Naive thymus-derived CD8-positive, alpha-beta T cell (primary cell): ENCODE measurements at regions not wholly inside any gene's neighbourhood (a gene's known extent, or its start where the extent isn't known, plus 50 kb on each side); places are given as distances from the start of the nearest gene placed in this dataset.
"Not testable (repeated sequence)": the region's sequence is repeated elsewhere in the genome, so short reads cannot be mapped to it uniquely, and the experiment has no call there.

Experiments used
- ATAC-seq, 2 donors: fragments of 150-1000 bp; cut with Tn5 transposase in 1 of 2; sonication (Bioruptor Pico), chemical (Tn5 transposase) in 1 of 2; 1 replicate in 1 of 2; 2 replicates in 1 of 2; pipeline ENCODE4 v1.10.0; 2021; ENCODE audit warnings: mild to moderate bottlenecking in 2 of 2, moderate library complexity in 2 of 2
- POLR2A ChIA-PET: fragments of 350-600 bp; sonication (Branson Sonifier 250); formaldehyde crosslinking; loops from one replicate; lab custom pipeline; 2021; ENCODE audit warnings: antibody characterized with exemption; lab: Charles Lee
- DNase-seq, 10 donors: peaks; one replicate each; pipeline versions ENCODE4 v3.0.0 to v3.0.0-alpha.2; 2020 to 2022
- H3K27ac Mint-ChIP-seq, 10 donors: one replicate each; pipeline ENCODE4 v1.8.0; 2020 to 2022; ENCODE audit warnings: mild to moderate bottlenecking in 10 of 10, mixed read lengths in 10 of 10, moderate library complexity in 4 of 10, inconsistent platforms in 1 of 10
- H3K27me3 Mint-ChIP-seq, 5 donors: one replicate each; pipeline ENCODE4 v1.8.0; 2021 to 2022; ENCODE audit warnings: mixed read lengths in 5 of 5
- H3K36me3 Mint-ChIP-seq, 3 donors: one replicate each; pipeline ENCODE4 v1.8.0; 2020 to 2022; ENCODE audit warnings: mixed read lengths in 3 of 3, mild to moderate bottlenecking in 2 of 3, inconsistent platforms in 1 of 3
- H3K4me1 Mint-ChIP-seq, 4 donors: one replicate each; pipeline ENCODE4 v1.8.0; 2021 to 2022; ENCODE audit warnings: mixed read lengths in 4 of 4
- H3K4me3 Mint-ChIP-seq, 10 donors: one replicate each; pipeline ENCODE4 v1.8.0; 2020 to 2022; ENCODE audit warnings: mild to moderate bottlenecking in 10 of 10, mixed read lengths in 10 of 10, moderate library complexity in 6 of 10, inconsistent platforms in 1 of 10
- H3K9me3 Mint-ChIP-seq, 9 donors: one replicate each; pipeline ENCODE4 v1.8.0; 2020 to 2022; ENCODE audit warnings: mixed read lengths in 9 of 9, mild to moderate bottlenecking in 3 of 9, inconsistent platforms in 1 of 9, moderate library complexity in 1 of 9

DNA sequence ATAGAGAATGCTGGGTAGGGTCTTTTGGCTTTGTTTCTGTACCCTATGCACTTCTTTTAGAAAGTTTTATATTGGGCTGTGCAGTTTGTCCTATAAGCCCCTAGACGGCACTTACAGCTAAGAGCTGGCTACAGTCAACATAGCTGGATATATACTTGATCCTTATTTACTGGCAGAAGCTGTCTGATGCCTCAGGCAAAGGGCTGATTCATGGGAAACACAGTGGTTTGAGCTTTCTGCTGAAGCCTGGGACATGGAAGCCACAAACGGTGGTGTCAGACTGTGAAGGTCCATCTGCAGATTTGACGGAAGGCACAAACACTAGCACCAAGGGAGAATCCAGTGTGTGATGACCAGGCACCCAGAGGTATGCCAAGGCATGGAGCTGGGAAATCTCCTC lies 608.4 kb downstream of the ANKRD50 start:
- H3K4me3 Mint-ChIP-seq, result no peak overlapping the region
- H3K36me3 Mint-ChIP-seq, result no peaks in the 10 kb centered on the region
- DNase-seq, result no peak
- H3K27me3 Mint-ChIP-seq, result peaks cover 0 to 1% (median 0%) of the 10 kb centered on the region in 5 donors
- POLR2A ChIA-PET, result no interaction called here
- H3K27ac Mint-ChIP-seq, result no peak overlapping the region
- H3K4me1 Mint-ChIP-seq, result no peaks in the 10 kb centered on the region
- H3K9me3 Mint-ChIP-seq, result peaks cover 0 to 15% (median 0%) of the 10 kb centered on the region in 9 donors
- no peak for ATAC-seq

- DNase-seq (no peak), ATAC-seq (no peak)
- H3K27me3 Mint-ChIP-seq, result peaks cover 0 to 1% (median 0%) of the 10 kb centered on the region in 5 donors
- POLR2A ChIA-PET, result no interaction called here
- peaks cover 0 to 15% (median 0%) of the 10 kb centered on the region in 9 donors for H3K9me3 Mint-ChIP-seq
- H3K27ac Mint-ChIP-seq, result no peak overlapping the region
- no peak overlapping the region for H3K4me3 Mint-ChIP-seq
- no peaks in the 10 kb centered on the region for H3K36me3 Mint-ChIP-seq
- no peaks in the 10 kb centered on the region for H3K4me1 Mint-ChIP-seq
These were observed 607.9 kb downstream of the ANKRD50 start for GRCh38 chr4:124104628-124105027.

GRCh38 chr4:124105212-124105611 lies 607.3 kb downstream of the ANKRD50 start:
- Mint-ChIP-seq H3K9me3 (peaks cover 0 to 15% (median 0%) of the 10 kb centered on the region in 9 donors), H3K36me3 (no peaks in the 10 kb centered on the region), H3K4me1 (no peaks in the 10 kb centered on the region), H3K27ac (no peak overlapping the region), H3K27me3 (peaks cover 0 to 1% (median 0%) of the 10 kb centered on the region in 5 donors), H3K4me3 (no peak overlapping the region)
- POLR2A ChIA-PET, result no interaction called here
- DNase-seq (no peak), ATAC-seq (no peak)

DNA sequence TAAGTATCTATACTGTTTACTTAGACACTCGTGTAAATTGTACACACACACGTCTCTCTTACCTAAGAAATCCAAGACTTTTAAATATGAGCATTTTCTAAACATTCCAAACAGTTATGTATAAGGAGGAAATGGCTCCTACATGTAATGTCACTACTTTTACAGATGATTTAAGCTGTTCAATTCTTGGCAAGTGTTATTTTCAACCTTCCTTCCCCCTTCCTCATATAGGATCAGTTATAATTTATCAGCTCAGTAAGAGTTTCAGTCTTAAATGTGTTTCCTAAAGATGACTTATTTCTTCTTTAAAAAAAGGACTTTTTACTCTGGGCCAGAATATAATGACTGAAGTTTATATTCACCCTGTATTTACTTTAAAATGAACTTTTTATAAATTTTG lies 601.1 kb downstream of the ANKRD50 start:
- no peak for ATAC-seq
- Mint-ChIP-seq H3K4me3 (no peak overlapping the region), H3K27me3 (no peaks in the 10 kb centered on the region), H3K36me3 (no peaks in the 10 kb centered on the region), H3K9me3 (no peaks in the 10 kb centered on the region), H3K27ac (no peak overlapping the region), H3K4me1 (no peaks in the 10 kb centered on the region)
- no peak for DNase-seq
- POLR2A ChIA-PET, result no interaction called here

DNA sequence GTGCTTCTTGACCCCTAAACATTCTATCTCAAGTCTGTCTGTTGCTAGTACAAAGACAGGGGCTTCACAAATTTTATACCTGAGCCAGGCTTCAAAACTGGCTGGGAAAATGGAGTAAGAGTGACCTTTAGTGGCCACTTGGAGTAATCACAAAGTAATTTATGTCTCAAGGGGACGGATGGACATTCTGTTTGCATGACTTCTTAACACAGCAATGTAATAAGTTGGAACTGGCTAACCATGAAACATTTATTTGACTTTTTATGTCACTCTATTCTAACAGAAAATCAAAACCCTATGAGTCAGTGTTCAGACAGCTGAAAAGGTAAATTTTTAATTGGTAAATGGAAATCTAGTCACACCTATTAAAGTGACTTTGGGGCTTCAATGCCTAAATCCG lies 600.6 kb downstream of the ANKRD50 start:
- Mint-ChIP-seq H3K36me3 (no peaks in the 10 kb centered on the region), H3K4me3 (no peak overlapping the region), H3K4me1 (no peaks in the 10 kb centered on the region), H3K27ac (no peak overlapping the region), H3K27me3 (no peaks in the 10 kb centered on the region), H3K9me3 (no peaks in the 10 kb centered on the region)
- POLR2A ChIA-PET, result no interaction called here
- ATAC-seq (no peak), DNase-seq (no peak)

- H3K4me3 Mint-ChIP-seq, result no peak overlapping the region
- H3K9me3 Mint-ChIP-seq, result no peaks in the 10 kb centered on the region
- no peaks in the 10 kb centered on the region for H3K36me3 Mint-ChIP-seq
- H3K4me1 Mint-ChIP-seq, result no peaks in the 10 kb centered on the region
- DNase-seq (no peak), ATAC-seq (no peak)
- no peaks in the 10 kb centered on the region for H3K27me3 Mint-ChIP-seq
- H3K27ac Mint-ChIP-seq, result no peak overlapping the region
- POLR2A ChIA-PET, result no interaction called here
These were observed 594.5 kb downstream of the ANKRD50 start for GRCh38 chr4:124118061-124118460.

DNA sequence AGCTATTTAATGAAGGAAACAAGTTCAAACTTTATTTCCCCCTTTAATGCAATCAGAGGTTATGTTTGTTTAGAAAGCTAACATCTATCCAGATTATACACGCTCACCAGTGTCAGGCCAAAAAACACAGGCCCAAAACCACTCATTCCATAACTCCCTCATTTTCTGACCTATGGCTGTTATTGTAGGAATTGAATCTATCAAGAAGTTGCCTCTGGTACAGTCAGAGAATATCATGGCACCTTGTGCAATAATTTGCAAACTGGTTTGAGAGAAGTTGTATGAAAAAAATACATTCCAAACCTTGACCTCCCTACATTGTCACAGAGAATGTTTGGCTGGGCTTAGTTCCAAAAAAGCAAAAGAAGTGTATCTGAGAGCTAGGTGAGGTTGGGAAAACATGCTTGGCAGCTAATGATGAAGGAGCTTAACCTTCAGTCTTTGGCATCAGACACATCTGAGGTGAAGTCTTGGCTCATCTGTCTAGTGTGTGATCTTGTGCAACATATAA lies 591.0 kb downstream of the ANKRD50 start:
- POLR2A ChIA-PET, result no interaction called here
- H3K4me3 Mint-ChIP-seq, result no peak overlapping the region
- no peaks in the 10 kb centered on the region for H3K36me3 Mint-ChIP-seq
- H3K27me3 Mint-ChIP-seq, result no peaks in the 10 kb centered on the region
- ATAC-seq (no peak), DNase-seq (no peak)
- no peaks in the 10 kb centered on the region for H3K4me1 Mint-ChIP-seq
- no peak overlapping the region for H3K27ac Mint-ChIP-seq
- H3K9me3 Mint-ChIP-seq, result no peaks in the 10 kb centered on the region

- Mint-ChIP-seq H3K36me3 (no peaks in the 10 kb centered on the region), H3K9me3 (peaks cover 0 to 3% (median 0%) of the 10 kb centered on the region in 9 donors), H3K27ac (no peak overlapping the region), H3K4me1 (no peaks in the 10 kb centered on the region), H3K27me3 (no peaks in the 10 kb centered on the region), H3K4me3 (no peak overlapping the region)
- ATAC-seq (no peak), DNase-seq (no peak)
- POLR2A ChIA-PET, result no interaction called here
These were observed 589.4 kb downstream of the ANKRD50 start for GRCh38 chr4:124123181-124123580.

DNA sequence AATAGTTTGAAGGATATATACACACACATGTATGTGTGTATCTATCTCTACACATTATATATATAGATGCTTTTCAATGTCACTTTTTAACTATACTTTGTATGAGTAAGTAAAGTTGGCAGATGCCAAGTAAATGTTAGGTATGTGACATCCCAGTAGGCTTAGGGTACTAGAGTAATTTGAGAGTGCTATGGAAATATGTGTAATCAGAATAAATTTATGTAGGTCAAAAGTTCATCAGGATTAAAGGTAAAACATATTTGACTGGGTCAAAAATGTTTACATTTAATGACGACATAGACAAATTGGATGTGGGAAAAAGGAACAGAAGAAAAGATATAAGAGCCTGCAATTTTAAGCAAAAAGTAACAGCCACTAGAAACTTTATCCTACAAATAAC lies 588.8 kb downstream of the ANKRD50 start:
- no peak for ATAC-seq
- POLR2A ChIA-PET, result no interaction called here
- peaks cover 0 to 4% (median 0%) of the 10 kb centered on the region in 5 donors for H3K27me3 Mint-ChIP-seq
- H3K27ac Mint-ChIP-seq, result no peak overlapping the region
- H3K9me3 Mint-ChIP-seq, result peaks cover 0 to 6% (median 1%) of the 10 kb centered on the region in 9 donors
- H3K36me3 Mint-ChIP-seq, result no peaks in the 10 kb centered on the region
- no peak overlapping the region for H3K4me3 Mint-ChIP-seq
- no peaks in the 10 kb centered on the region for H3K4me1 Mint-ChIP-seq
- no peak for DNase-seq

GRCh38 chr4:124131324-124131723 lies 581.2 kb downstream of the ANKRD50 start:
- peaks cover 0 to 29% (median 20%) of the 10 kb centered on the region in 9 donors for H3K9me3 Mint-ChIP-seq
- H3K4me3 Mint-ChIP-seq, DNase-seq, H3K4me1 Mint-ChIP-seq, ATAC-seq, H3K27ac Mint-ChIP-seq, POLR2A ChIA-PET: not testable (repeated sequence)
- peaks cover 0 to 12% (median 0%) of the 10 kb centered on the region in 3 donors for H3K36me3 Mint-ChIP-seq
- H3K27me3 Mint-ChIP-seq, result peaks cover 0 to 13% (median 2%) of the 10 kb centered on the region in 5 donors

- no peak for DNase-seq
- Mint-ChIP-seq H3K4me3 (no peak overlapping the region), H3K27me3 (peaks cover 0 to 13% (median 2%) of the 10 kb centered on the region in 5 donors), H3K4me1 (no peaks in the 10 kb centered on the region), H3K36me3 (peaks cover 0 to 12% (median 0%) of the 10 kb centered on the region in 3 donors), H3K9me3 (peaks cover 0 to 29% (median 20%) of the 10 kb centered on the region in 9 donors), H3K27ac (no peak overlapping the region)
- ATAC-seq, result no peak
- POLR2A ChIA-PET, result no interaction called here
These were observed 580.4 kb downstream of the ANKRD50 start for GRCh38 chr4:124132161-124132560.

- Mint-ChIP-seq H3K36me3 (peaks cover 0 to 12% (median 0%) of the 10 kb centered on the region in 3 donors), H3K4me1 (no peaks in the 10 kb centered on the region), H3K27ac (no peak overlapping the region), H3K9me3 (peaks cover 0 to 26% (median 19%) of the 10 kb centered on the region in 9 donors), H3K27me3 (peaks cover 0 to 9% (median 2%) of the 10 kb centered on the region in 5 donors), H3K4me3 (no peak overlapping the region)
- no peak for DNase-seq
- POLR2A ChIA-PET, result no interaction called here
- no peak for ATAC-seq
These were observed 578.8 kb downstream of the ANKRD50 start for GRCh38 chr4:124133753-124134152.

DNA sequence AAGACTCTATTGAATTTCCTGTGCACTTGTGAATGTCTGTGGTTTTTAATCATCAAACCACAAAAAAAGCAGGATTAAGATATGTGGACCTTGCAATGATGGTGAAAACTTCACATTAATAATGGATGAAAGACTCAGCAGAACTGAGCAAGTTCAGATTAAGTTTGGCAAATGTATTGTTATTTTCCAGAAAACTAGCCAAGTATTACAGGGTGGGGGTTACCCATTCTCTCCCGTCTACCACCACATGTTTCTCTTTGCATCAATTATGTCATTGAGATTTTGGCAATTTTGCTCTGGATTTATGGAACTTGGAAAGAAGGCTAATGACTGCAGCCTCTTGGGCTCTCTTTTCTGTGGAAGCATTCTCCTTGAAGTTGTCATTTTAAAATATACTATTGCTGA lies 577.1 kb downstream of the ANKRD50 start:
- Mint-ChIP-seq H3K27me3 (peaks cover 0 to 10% (median 2%) of the 10 kb centered on the region in 5 donors), H3K4me3 (no peak overlapping the region), H3K27ac (no peak overlapping the region), H3K4me1 (no peaks in the 10 kb centered on the region), H3K36me3 (peaks cover 0 to 12% (median 0%) of the 10 kb centered on the region in 3 donors), H3K9me3 (peaks cover 0 to 23% (median 14%) of the 10 kb centered on the region in 9 donors)
- POLR2A ChIA-PET, result no interaction called here
- no peak for ATAC-seq
- DNase-seq, result no peak

DNA sequence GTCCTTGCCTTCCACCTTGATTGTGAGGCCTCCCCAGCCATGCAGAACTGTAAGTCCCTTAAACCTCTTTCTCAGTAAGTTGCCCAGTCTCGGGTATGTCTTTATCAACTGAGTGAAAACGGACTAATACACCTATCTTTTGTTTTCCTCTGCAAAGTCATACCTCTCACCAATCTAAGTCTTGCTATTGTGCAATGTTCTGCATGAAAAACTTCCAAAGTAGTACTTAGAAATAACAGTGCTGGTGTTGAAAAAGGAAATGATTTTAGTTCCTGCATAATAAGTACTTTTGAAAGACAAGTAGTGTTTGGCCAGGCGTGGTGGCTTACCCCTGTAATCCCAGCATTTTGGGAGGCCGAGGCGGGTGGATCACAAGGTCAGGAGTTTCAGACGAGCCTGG lies 573.5 kb downstream of the ANKRD50 start:
- Mint-ChIP-seq H3K27ac (no peak overlapping the region), H3K9me3 (peaks cover 0 to 10% (median 2%) of the 10 kb centered on the region in 9 donors), H3K36me3 (no peaks in the 10 kb centered on the region), H3K4me1 (no peaks in the 10 kb centered on the region), H3K4me3 (no peak overlapping the region), H3K27me3 (peaks cover 0 to 7% (median 2%) of the 10 kb centered on the region in 5 donors)
- DNase-seq (no peak), ATAC-seq (no peak)
- POLR2A ChIA-PET, result no interaction called here
